SJSA1 (cell line): ENCODE measurements at regions not wholly inside any gene's neighbourhood (a gene's known extent, or its start where the extent isn't known, plus 50 kb on each side); places are given as distances from the start of the nearest gene placed in this dataset.
A peak's percentile ranks its signal among the peaks of the same experiment; 100 is the strongest.
"Not testable (repeated sequence)": the region's sequence is repeated elsewhere in the genome, so short reads cannot be mapped to it uniquely, and the experiment has no call there.

Source experiments
- DNase-seq, 2 experiments: peaks; one replicate each; pipeline ENCODE4 v3.0.0-alpha.2; 2015 to 2020; ENCODE audit warnings: low spot score in 2 of 2, low read depth in 1 of 2
- H3K27ac ChIP-seq: fragments of 250-450 bp; sonication (Bioruptor Pico); 2 replicates; pipeline ENCODE4 v1.5.1; 2020; ENCODE audit warnings: mild to moderate bottlenecking, moderate library complexity
- H3K27me3 ChIP-seq: fragments of 250-450 bp; sonication (Bioruptor Pico); replicated peaks from 2 replicates; pipeline ENCODE4 v1.5.1; 2020; ENCODE audit warnings: mild to moderate bottlenecking, moderate library complexity
- H3K36me3 ChIP-seq: fragments of 250-450 bp; sonication (Bioruptor Pico); 2 replicates; pipeline ENCODE4 v1.5.1; 2020; ENCODE audit warnings: mild to moderate bottlenecking
- H3K4me1 ChIP-seq: fragments of 250-450 bp; sonication (Bioruptor Pico); replicated peaks from 2 replicates; pipeline ENCODE4 v1.6.1; 2021; ENCODE audit warnings: mild to moderate bottlenecking
- H3K4me3 ChIP-seq: fragments of 250-450 bp; sonication (Bioruptor Pico); 2 replicates; pipeline ENCODE4 v1.5.1; 2020; ENCODE audit warnings: mild to moderate bottlenecking
- H3K9me3 ChIP-seq: fragments of 250-450 bp; sonication (Bioruptor Pico); replicated peaks from 2 replicates; pipeline ENCODE4 v1.5.1; 2020; ENCODE audit warnings: mild to moderate bottlenecking

GRCh38 chr3:116512281-116512680 lies 67.0 kb upstream of the LSAMP start:
- Histone ChIP-seq H3K36me3 (no peaks in the 10 kb centered on the region), H3K4me3 (no peak overlapping the region), H3K27me3 (no peaks in the 10 kb centered on the region), H3K4me1 (no peaks in the 10 kb centered on the region), H3K9me3 (no peaks in the 10 kb centered on the region), H3K27ac (no peak overlapping the region)
- DNase-seq: no peak

- no peaks in the 10 kb centered on the region for H3K27me3 ChIP-seq
- no peaks in the 10 kb centered on the region for H3K36me3 ChIP-seq
- no peak overlapping the region for H3K27ac ChIP-seq
- no peak overlapping the region for H3K4me3 ChIP-seq
- DNase-seq: no peak
- no peaks in the 10 kb centered on the region for H3K9me3 ChIP-seq
- no peaks in the 10 kb centered on the region for H3K4me1 ChIP-seq
These were observed 67.6 kb upstream of the LSAMP start for GRCh38 chr3:116512931-116513330.

GRCh38 chr3:116515973-116516372 lies 70.7 kb upstream of the LSAMP start:
- Histone ChIP-seq H3K9me3 (no peaks in the 10 kb centered on the region), H3K27me3 (no peaks in the 10 kb centered on the region), H3K36me3 (no peaks in the 10 kb centered on the region), H3K27ac (no peak overlapping the region), H3K4me1 (no peaks in the 10 kb centered on the region), H3K4me3 (no peak overlapping the region)
- DNase-seq: no peak

GRCh38 chr3:116517308-116517707 lies 72.0 kb upstream of the LSAMP start:
- Histone ChIP-seq H3K27ac (no peak overlapping the region), H3K27me3 (no peaks in the 10 kb centered on the region), H3K9me3 (no peaks in the 10 kb centered on the region), H3K36me3 (no peaks in the 10 kb centered on the region), H3K4me3 (no peak overlapping the region), H3K4me1 (no peaks in the 10 kb centered on the region)
- DNase-seq: peak in 1 of 2 experiments; percentile 2

GRCh38 chr3:116519101-116519500 lies 73.8 kb upstream of the LSAMP start:
- H3K36me3 ChIP-seq, H3K27ac ChIP-seq, H3K4me1 ChIP-seq, H3K4me3 ChIP-seq, H3K27me3 ChIP-seq, DNase-seq, H3K9me3 ChIP-seq: not testable (repeated sequence)

GRCh38 chr3:116519823-116520222 lies 74.5 kb upstream of the LSAMP start:
- not testable (repeated sequence) for H3K27ac ChIP-seq, H3K36me3 ChIP-seq, H3K4me1 ChIP-seq, H3K9me3 ChIP-seq, H3K4me3 ChIP-seq, H3K27me3 ChIP-seq, DNase-seq

- H3K27me3 ChIP-seq: no peaks in the 10 kb centered on the region
- no peaks in the 10 kb centered on the region for H3K4me1 ChIP-seq
- DNase-seq: no peak
- no peaks in the 10 kb centered on the region for H3K9me3 ChIP-seq
- no peak overlapping the region for H3K4me3 ChIP-seq
- no peaks in the 10 kb centered on the region for H3K36me3 ChIP-seq
- no peak overlapping the region for H3K27ac ChIP-seq
These were observed 79.3 kb upstream of the LSAMP start for GRCh38 chr3:116524453-116525210.

GRCh38 chr3:116552246-116552645 lies 107.0 kb upstream of the LSAMP start:
- Histone ChIP-seq H3K9me3 (no peaks in the 10 kb centered on the region), H3K27ac (no peak overlapping the region), H3K27me3 (no peaks in the 10 kb centered on the region), H3K4me3 (no peak overlapping the region), H3K36me3 (no peaks in the 10 kb centered on the region), H3K4me1 (no peaks in the 10 kb centered on the region)
- no peak for DNase-seq

GRCh38 chr3:116553355-116553754 lies 108.1 kb upstream of the LSAMP start:
- Histone ChIP-seq H3K9me3 (no peaks in the 10 kb centered on the region), H3K4me1 (no peaks in the 10 kb centered on the region), H3K27ac (no peak overlapping the region), H3K36me3 (no peaks in the 10 kb centered on the region), H3K4me3 (no peak overlapping the region), H3K27me3 (no peaks in the 10 kb centered on the region)
- DNase-seq: no peak

- Histone ChIP-seq H3K27ac (no peak overlapping the region), H3K9me3 (no peaks in the 10 kb centered on the region), H3K4me1 (no peaks in the 10 kb centered on the region), H3K4me3 (no peak overlapping the region), H3K27me3 (no peaks in the 10 kb centered on the region), H3K36me3 (no peaks in the 10 kb centered on the region)
- no peak for DNase-seq
These were observed 116.2 kb upstream of the LSAMP start for GRCh38 chr3:116561529-116561928.

GRCh38 chr3:116563351-116563750 lies 118.1 kb upstream of the LSAMP start:
- Histone ChIP-seq H3K4me3 (no peak overlapping the region), H3K9me3 (no peaks in the 10 kb centered on the region), H3K27me3 (no peaks in the 10 kb centered on the region), H3K4me1 (no peaks in the 10 kb centered on the region), H3K27ac (no peak overlapping the region), H3K36me3 (no peaks in the 10 kb centered on the region)
- DNase-seq: no peak

- H3K9me3 ChIP-seq: no peaks in the 10 kb centered on the region
- H3K27me3 ChIP-seq: no peaks in the 10 kb centered on the region
- no peak overlapping the region for H3K27ac ChIP-seq
- H3K4me1 ChIP-seq: no peaks in the 10 kb centered on the region
- no peak for DNase-seq
- H3K4me3 ChIP-seq: no peak overlapping the region
- no peaks in the 10 kb centered on the region for H3K36me3 ChIP-seq
These were observed 121.2 kb upstream of the LSAMP start for GRCh38 chr3:116566478-116566960.

GRCh38 chr3:116569611-116570010 lies 124.3 kb upstream of the LSAMP start:
- DNase-seq: no peak
- Histone ChIP-seq H3K9me3 (no peaks in the 10 kb centered on the region), H3K27ac (no peak overlapping the region)

GRCh38 chr3:116579840-116580239 lies 129.7 kb upstream of the TUSC7 start:
- no peak for DNase-seq
- Histone ChIP-seq H3K4me3 (no peak overlapping the region), H3K4me1 (no peaks in the 10 kb centered on the region), H3K27ac (no peak overlapping the region), H3K27me3 (no peaks in the 10 kb centered on the region), H3K36me3 (no peaks in the 10 kb centered on the region), H3K9me3 (no peaks in the 10 kb centered on the region)

More at GRCh38 chr3:116569611-116570010, 124.3 kb upstream of the LSAMP start:
- Histone ChIP-seq H3K4me1 (no peaks in the 10 kb centered on the region), H3K27me3 (no peaks in the 10 kb centered on the region), H3K4me3 (no peak overlapping the region), H3K36me3 (no peaks in the 10 kb centered on the region)
